ENCODE measurements at regions not wholly inside any gene's neighbourhood (a gene's known extent, or its start where the extent isn't known, plus 50 kb on each side); places are given as distances from the start of the nearest gene placed in this dataset.

- TF ChIP-seq POLR2A (IDR thresholded peaks at IDR 0.05) (no peak), CTCF (IDR thresholded peaks at IDR 0.05) (no peak), EP300 (IDR thresholded peaks at IDR 0.05; ENCODE audit: low read depth) (no peak)
These were observed 738.9 kb upstream of the PTBP2 start for GRCh38 chr1:95982711-95983110.
